GM06990 (cell line): ENCODE measurements at regions not wholly inside any gene's neighbourhood (a gene's known extent, or its start where the extent isn't known, plus 50 kb on each side); places are given as distances from the start of the nearest gene placed in this dataset.

Source experiments
- DNase-seq: peaks from one replicate; pipeline ENCODE4 v3.0.0-alpha.2; 2011; ENCODE audit not compliant: insufficient read length; ENCODE audit errors: extremely low read depth
- H3K27me3 ChIP-seq: replicated peaks from 2 replicates; pipeline ENCODE4 v1.6.0; 2011; ENCODE audit warnings: low read length; ENCODE audit not compliant: control insufficient read depth, insufficient read depth
- H3K36me3 ChIP-seq: 2 replicates; pipeline ENCODE4 v1.5.1; 2011; ENCODE audit warnings: low read length; ENCODE audit not compliant: control insufficient read depth, insufficient read depth
- H3K4me3 ChIP-seq: replicated peaks from 2 replicates; pipeline ENCODE4 v1.5.1; 2011; ENCODE audit warnings: low read depth, mild to moderate bottlenecking, control low read depth, low read length
- CTCF ChIP-seq: IDR thresholded peaks from 2 replicates; pipeline ENCODE4 v1.5.1; 2011; ENCODE audit warnings: low read length, control low read depth, mild to moderate bottlenecking, inconsistent platforms; ENCODE audit not compliant: insufficient read depth, poor library complexity, severe bottlenecking

GRCh38 chr10:33883881-33884280, 549.4 kb upstream of the NRP1 start:
- no peaks in the 10 kb centered on the region for H3K36me3 ChIP-seq
- DNase-seq, result no peak
- TF ChIP-seq CTCF, result no peak
- H3K27me3 ChIP-seq, result no peaks in the 10 kb centered on the region
- no peak overlapping the region for H3K4me3 ChIP-seq

GRCh38 chr10:33882996-33883395, 548.5 kb upstream of the NRP1 start:
- Histone ChIP-seq H3K4me3 (no peak overlapping the region), H3K36me3 (no peaks in the 10 kb centered on the region), H3K27me3 (no peaks in the 10 kb centered on the region)
- DNase-seq, result no peak
- TF ChIP-seq CTCF, result no peak

GRCh38 chr10:33880291-33880690, 545.8 kb upstream of the NRP1 start:
- Histone ChIP-seq H3K4me3 (no peak overlapping the region), H3K27me3 (no peaks in the 10 kb centered on the region; the same call in 1 of the 2 replicates), H3K36me3 (no peaks in the 10 kb centered on the region)
- TF ChIP-seq CTCF, result no peak
- no peak for DNase-seq

GRCh38 chr10:33878238-33878786, 543.8 kb upstream of the NRP1 start:
- no peaks in the 10 kb centered on the region; the same call in 1 of the 2 replicates for H3K27me3 ChIP-seq
- DNase-seq, result no peak
- TF ChIP-seq CTCF, result no peak
- H3K4me3 ChIP-seq, result no peak overlapping the region
- H3K36me3 ChIP-seq, result no peaks in the 10 kb centered on the region

- TF ChIP-seq CTCF, result no peak
- H3K4me3 ChIP-seq, result no peak overlapping the region
- H3K27me3 ChIP-seq, result no peaks in the 10 kb centered on the region; the same call in 1 of the 2 replicates
- no peaks in the 10 kb centered on the region for H3K36me3 ChIP-seq
- DNase-seq, result no peak
These were observed 542.3 kb upstream of the NRP1 start for GRCh38 chr10:33876584-33877400.
